Transverse colon (tissue), 4 donors: ENCODE measurements at regions not wholly inside any gene's neighbourhood (a gene's known extent, or its start where the extent isn't known, plus 50 kb on each side); places are given as distances from the start of the nearest gene placed in this dataset.

ENCODE experiments used
- POLR2A ChIP-seq: fragments of 450-650 bp; IDR thresholded peaks from one replicate; pipeline ENCODE4 v1.6.1; 2016; ENCODE audit warnings: antibody characterized with exemption, mild to moderate bottlenecking, moderate library complexity
- POLR2AphosphoS5 ChIP-seq, 3 donors: sonication (generic); formaldehyde crosslinking; IDR thresholded peaks; one replicate each; pipeline ENCODE4 v1.6.1; 2016; ENCODE audit warnings: antibody characterized with exemption in 3 of 3
- TF ChIP-seq, protein P1 (sequence below), 5 experiments: fragments of 200-600 bp in 3 of 5; fragments of 450-650 bp in 2 of 5; sonication (generic) in 3 of 5; IDR thresholded peaks; 1 replicate in 2 of 5; 2 replicates in 3 of 5; pipeline ENCODE4 v1.5.1; 2016 to 2017; ENCODE audit warnings: antibody characterized with exemption in 5 of 5, inconsistent platforms in 3 of 5, mild to moderate bottlenecking in 2 of 5, moderate library complexity in 1 of 5

DNA sequence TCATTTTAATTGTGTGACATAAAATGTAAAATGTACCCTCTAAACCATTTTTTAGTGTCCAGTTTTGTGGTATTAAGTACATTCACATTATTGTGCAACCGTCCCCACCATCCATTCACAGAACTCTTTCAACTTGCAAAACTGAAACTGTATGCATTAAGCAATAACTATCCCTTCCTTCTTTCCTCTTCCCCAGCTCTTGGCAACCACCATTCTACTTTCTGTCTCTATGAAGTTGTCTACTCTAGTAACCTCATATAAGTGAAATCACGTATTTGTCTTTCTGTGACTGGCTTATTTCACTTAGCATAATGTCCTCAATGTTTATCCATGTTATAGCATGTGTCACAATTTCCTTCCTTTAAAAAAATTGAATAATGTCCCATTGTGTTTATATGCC is 142.4 kb downstream of the C9orf152 start:
- no peak for TF ChIP-seq POLR2AphosphoS5 (IDR thresholded peaks at IDR 0.05)
- TF ChIP-seq, protein P1, sequence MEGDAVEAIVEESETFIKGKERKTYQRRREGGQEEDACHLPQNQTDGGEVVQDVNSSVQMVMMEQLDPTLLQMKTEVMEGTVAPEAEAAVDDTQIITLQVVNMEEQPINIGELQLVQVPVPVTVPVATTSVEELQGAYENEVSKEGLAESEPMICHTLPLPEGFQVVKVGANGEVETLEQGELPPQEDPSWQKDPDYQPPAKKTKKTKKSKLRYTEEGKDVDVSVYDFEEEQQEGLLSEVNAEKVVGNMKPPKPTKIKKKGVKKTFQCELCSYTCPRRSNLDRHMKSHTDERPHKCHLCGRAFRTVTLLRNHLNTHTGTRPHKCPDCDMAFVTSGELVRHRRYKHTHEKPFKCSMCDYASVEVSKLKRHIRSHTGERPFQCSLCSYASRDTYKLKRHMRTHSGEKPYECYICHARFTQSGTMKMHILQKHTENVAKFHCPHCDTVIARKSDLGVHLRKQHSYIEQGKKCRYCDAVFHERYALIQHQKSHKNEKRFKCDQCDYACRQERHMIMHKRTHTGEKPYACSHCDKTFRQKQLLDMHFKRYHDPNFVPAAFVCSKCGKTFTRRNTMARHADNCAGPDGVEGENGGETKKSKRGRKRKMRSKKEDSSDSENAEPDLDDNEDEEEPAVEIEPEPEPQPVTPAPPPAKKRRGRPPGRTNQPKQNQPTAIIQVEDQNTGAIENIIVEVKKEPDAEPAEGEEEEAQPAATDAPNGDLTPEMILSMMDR (IDR thresholded peaks at IDR 0.05) = no peak
- TF ChIP-seq POLR2A = no peak
